Stimulated activated CD4-positive, alpha-beta T cell treated with anti-CD3 and anti-CD28 coated beads, TNF-alpha, amount 100 ng/mL, for 4 hours (primary cell): ENCODE measurements at regions not wholly inside any gene's neighbourhood (a gene's known extent, or its start where the extent isn't known, plus 50 kb on each side); places are given as distances from the start of the nearest gene placed in this dataset.

Experiments
- DNase-seq, 3 experiments: peaks; one replicate each; pipeline ENCODE4 v3.0.0-alpha.2; 2020; ENCODE audit warnings: low read depth in 3 of 3

- DNase-seq: no peak
These were observed 192.8 kb downstream of the LY86 start for GRCh38 chr6:6781172-6781872.

GRCh38 chr6:6781873-6782227, 193.3 kb downstream of the LY86 start:
- DNase-seq: no peak

- DNase-seq: no peak
These were observed 195.2 kb downstream of the LY86 start for GRCh38 chr6:6783721-6784120.

DNA sequence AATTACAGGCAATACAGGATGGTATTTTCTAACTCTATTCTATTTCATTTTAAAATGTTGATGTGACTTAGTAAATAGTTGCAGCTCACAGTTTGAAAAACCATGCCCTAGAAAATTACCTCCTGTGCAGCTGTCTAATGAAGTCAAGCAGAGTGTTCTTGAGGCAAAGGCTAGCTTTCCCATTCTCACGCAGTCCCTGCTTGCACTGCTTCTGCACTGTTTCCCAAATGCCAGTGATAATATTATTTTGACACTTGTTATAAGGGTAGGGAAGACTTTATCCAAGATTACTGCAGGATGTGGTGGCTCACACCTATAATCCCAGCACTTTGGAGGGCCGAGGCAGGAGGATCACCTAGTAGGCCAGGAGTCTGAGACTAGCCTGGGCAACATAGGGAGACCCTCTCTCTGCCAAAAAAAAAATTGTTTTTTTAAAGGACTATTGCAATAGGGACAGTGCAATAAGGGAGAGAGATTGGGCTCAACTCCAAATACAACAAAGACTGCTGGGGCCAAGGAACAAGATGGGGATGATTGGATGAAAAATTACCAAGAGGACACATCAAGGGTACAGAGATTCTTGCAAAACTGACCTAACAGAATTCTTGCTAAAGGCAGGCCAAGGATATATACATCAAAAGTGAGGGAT, 196.1 kb downstream of the LY86 start:
- DNase-seq: no peak

- no peak for DNase-seq
These were observed 196.6 kb downstream of the LY86 start for GRCh38 chr6:6785163-6785521.

DNA sequence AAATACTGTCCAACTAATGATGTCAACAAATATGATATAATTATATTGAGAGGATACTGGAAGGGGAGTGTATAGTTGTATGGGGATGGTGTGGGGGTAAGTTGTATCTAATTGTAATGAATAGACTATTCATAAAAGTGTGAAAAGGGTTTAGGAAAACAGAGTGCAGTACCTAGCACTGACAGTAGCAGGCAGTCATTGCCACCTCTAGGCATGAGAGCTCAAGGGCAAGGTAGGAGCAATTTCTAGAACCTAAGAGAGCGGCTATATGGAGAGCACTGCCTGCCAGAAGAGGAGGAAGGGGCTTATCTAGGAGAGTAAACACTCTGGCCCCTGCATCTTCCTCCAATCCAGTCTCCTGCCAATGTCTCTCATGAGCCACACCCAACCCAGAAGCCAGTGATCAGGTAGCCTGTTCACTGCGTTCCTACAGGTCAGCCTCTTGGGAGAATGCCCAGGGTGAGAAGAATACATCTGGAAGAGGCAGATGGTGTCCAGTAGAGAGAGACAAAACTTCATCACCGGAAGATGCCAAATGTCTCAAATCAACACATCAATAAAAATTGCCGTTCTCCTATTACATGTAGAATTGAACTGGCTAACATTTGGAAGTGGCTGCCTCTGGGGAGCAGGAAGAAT, 200.0 kb downstream of the LY86 start:
- DNase-seq: no peak

- DNase-seq: no peak
These were observed 201.9 kb downstream of the LY86 start for GRCh38 chr6:6790393-6790792.

- DNase-seq: no peak
These were observed 202.4 kb downstream of the LY86 start for GRCh38 chr6:6790891-6791290.

DNA sequence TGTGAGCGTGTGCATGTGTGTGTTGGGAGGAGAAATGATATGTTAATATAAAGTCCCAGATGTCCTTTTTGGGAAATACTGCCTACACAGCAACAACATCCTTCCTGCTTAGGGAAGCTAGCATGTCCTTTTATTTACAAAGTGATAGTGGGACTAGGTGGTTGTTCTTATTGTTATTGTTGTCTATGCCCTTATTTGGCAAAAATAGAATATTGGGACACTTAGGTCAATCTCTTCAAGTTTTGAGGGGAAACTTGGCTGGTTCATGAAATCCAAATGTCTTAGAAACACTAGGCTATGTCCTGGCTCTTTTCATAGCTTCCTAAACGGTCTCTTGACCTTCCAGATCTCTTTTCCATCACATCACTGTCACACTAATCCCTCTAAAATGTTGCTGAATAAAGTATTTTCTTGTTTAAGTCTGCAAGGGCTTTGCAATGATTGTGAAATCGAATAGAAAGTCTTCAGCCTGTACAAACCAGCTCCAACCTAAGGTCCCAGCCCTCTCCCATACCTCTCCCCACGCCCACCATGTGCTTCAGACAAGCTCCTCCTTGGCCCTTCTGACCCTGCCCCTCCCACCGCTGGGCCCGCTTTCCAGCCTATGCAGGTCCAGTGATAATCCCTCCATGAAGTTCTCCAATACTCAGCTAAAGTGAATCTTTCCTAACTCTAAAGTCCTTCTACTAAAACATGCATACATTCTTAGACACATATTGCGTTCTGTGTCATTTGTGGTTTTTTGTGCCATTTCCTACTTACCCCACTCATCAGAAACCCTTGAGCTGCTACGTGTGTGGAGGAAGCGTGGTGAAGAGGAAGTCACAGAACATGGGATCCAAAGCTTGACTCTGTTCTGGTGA, 205.1 kb downstream of the LY86 start:
- DNase-seq: no peak

- DNase-seq: no peak
These were observed 206.9 kb downstream of the LY86 start for GRCh38 chr6:6795393-6795792.

DNA sequence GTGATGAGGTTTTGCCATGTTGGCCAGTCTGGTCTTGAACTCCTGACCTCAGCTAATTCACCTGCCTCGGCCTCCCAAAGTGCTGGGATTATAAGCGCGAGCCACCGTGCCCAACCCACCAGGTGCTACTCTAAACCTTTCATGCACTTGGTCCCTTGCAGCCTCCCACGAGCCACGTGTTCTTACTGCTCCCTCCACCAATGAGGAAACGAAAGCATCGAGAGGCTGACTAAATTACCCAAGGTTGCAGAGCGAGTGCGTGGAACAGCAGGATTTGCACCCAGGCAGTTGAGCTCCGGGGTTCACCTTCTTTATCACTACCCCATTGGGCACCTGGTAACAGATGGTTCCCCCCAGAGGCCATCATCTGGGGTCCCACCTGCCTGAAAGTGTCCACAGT, 208.3 kb downstream of the LY86 start:
- no peak for DNase-seq

- no peak for DNase-seq
These were observed 209.9 kb downstream of the LY86 start for GRCh38 chr6:6798448-6798860.

DNA sequence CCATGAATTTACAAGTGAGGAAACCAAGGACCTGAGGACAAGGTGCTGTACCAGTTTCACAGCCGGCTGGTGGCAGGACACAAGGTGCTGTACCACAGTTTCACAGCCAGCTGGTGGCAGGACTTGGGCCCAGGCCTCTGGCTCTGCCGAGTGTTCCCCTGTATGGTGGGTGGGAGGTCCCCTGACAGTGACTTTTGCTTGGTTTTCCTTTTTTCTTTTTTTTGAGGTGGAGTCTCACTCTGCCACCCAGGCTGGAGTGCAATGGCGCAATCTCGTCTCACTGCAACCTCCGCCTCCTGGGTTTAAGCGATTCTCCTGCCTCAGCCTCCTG, 212.4 kb downstream of the LY86 start:
- DNase-seq: no peak

DNA sequence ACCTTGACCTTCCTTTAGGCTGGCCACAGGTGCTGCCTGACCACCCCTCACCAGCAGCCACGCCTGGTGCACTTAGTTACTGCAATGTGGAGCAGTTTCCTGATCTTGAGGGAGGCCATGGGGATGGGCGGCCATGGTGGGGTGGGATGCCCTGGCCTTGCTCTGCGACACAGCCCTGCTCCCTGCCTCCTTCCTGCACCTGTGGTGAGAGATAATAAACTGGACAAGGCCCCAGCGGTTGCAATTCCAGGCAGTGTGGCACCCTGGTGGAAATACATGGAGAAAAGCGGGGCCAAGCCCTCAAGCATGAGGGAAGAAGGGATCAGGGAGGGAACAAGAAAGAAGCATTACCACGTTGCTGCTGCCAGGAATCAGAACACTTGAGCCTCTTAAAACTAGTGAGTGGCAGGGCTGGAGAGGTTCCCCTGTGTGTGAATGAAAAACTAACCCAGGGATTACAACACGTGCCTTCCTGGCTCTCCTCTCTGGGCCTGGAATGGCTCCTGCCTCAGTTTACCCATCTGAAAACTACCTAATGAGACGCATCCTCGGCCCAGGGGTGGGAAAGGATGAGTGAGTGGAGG, 213.2 kb downstream of the LY86 start:
- no peak for DNase-seq

DNA sequence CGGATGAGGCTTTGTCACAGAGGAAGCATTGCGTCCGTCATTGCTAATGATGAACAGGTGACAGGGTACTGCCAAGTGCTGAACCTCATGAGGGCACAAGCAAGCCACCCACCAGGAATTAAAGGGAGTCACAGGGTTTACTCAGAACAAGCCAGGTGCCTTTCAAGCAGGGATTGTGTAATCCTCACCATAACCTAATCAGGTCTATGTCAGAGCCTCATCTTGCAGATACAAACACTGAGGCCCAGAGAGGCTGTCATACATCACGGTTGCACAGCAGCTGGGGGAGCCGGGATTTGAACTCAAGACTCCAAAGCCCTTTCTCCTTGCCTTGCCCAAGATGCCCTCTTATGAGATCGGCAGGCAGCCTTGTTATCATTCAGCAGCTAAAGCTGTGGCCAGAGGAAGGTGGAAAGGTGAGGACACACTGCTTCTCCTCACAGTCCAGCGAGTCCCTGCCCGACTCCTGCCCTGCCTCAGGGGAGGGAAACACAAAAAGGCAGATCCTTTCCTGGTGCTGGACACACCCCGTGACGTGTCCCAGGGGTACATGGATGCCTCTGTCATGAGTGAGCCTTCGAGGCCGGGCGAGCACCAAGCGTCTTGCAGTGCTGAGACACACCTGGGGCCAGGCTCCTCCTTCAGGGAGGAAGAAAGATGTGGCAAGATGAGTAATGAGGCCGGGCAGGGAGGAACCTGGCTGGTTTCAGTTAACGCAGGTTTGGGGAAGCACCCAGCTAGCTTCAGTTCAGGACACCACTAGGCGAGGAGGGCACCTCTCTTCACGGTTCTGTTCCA, 214.9 kb downstream of the LY86 start:
- DNase-seq: no peak

DNA sequence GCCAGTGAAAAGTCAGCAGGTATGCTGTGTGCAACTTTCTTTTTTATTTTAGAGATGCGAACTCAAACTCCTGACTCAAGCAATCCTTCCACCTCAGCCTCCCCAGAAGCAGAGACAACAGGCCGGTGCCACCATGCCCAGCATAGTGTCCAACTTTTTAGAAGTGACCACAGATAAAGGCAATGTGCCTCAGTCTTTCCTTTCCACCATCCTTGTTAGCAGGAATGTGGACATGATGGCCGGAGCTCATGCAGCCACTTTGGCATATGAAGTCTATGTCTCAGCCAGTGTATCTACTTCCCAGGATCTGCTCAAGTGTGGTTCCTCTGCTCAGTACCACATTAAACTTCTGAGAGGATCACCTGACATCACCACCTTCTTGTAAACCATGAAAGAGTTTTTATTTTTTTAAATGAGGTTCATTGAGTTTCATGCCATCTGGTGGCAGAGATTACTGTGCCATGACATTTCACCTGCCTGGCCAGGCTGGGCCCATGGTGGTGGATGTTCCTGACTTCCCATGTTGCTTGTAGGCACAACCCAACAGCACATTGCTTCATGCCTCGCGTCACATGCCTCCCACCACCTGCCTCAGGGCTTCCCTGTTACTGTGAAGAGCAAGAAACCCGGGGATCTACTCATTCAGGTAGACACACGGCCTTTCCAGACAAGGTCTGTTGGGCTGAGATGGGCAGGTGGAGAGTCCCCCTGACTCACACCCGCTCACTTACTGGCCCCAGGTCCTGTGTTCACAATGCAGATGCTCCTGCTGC, 216.5 kb downstream of the LY86 start:
- no peak for DNase-seq

- no peak for DNase-seq
These were observed 218.5 kb downstream of the LY86 start for GRCh38 chr6:6806844-6807518.

GRCh38 chr6:6808343-6808742, 219.8 kb downstream of the LY86 start:
- DNase-seq: no peak

DNA sequence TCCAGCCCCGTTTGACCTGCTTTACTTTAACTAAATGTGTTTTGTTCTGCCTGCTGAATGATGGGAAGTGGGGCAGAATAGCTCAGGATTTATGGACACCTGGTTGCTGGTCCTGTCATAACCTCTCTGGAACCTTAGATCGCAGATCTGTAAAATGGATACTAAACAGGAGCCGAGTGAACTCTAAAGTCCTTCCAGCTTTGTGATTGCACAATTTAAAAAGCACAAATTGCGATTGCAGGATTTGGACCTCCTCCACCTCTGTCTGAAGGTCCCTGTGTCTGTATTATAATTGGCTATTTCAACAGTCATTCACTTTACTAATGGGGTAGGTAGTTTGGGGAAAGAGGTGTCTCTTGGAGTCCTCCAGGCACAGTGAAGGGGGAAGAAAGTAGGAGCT, 220.4 kb downstream of the LY86 start:
- DNase-seq: no peak

DNA sequence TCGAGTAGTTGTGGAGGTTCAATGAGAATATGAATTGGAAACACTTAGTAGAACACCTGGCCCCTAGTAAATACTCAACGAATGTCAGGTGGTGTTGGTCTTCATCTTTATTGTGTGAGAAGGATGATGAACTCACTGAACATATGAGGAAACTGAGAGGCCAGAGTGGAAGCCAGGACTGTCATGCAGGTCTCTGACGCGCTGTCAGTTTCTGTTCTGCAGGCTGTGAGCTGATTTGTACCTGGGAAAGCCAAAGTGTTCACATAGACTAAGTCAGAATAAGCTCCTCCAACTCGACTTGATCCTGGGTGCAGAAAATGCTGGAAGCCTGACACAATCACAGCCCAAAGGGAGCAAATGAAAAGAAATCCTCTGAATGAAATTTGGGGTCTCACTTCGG, 222.2 kb downstream of the LY86 start:
- no peak for DNase-seq
